GM12878 (cell line): ENCODE measurements at regions not wholly inside any gene's neighbourhood (a gene's known extent, or its start where the extent isn't known, plus 50 kb on each side); places are given as distances from the start of the nearest gene placed in this dataset.

Source experiments
- ATAC-seq: fragments of 200-7000 bp; cut with Tn5 transposase; 3 replicates; pipeline ENCODE4 v1.9.1; 2020; ENCODE audit warnings: mild to moderate bottlenecking, moderate library complexity
- BruUV-seq: library from RNA; stranded (reverse); fragments of 400-500 nt; replicated peaks from 2 replicates; lab custom pipeline; 2021; lab: Mats Ljungman, UMichigan
- CTCF ChIA-PET: fragments of 300-600 bp; sonication (Branson Sonifier 250); formaldehyde crosslinking; extraction: SDS; loops from one replicate; lab custom pipeline; 2021; ENCODE audit warnings: inconsistent platforms; lab: Yijun Ruan, JAX
- POLR2A ChIA-PET: fragments of 350-600 bp; formaldehyde crosslinking; extraction: SDS; loops from one replicate; lab custom pipeline; 2021; ENCODE audit warnings: inconsistent platforms; lab: Charles Lee
- RAD21 ChIA-PET: fragments of 300-600 bp; sonication (Branson Sonifier 250); formaldehyde crosslinking; loops from one replicate; lab custom pipeline; 2023; ENCODE audit warnings: antibody characterized with exemption; ENCODE audit not compliant: unreplicated experiment; lab: Charles Lee
- SMC1A ChIA-PET: fragments of 300-600 bp; sonication (Branson Sonifier 250); formaldehyde crosslinking; loops from one replicate; lab custom pipeline; 2023; ENCODE audit not compliant: unreplicated experiment, uncharacterized antibody; lab: Charles Lee
- DNase-seq: peaks from one replicate; pipeline ENCODE4 v3.0.0-alpha.2; 2011; ENCODE audit warnings: low read depth, low spot score
- FAIRE-seq: peaks from 3 replicates; lab custom pipeline; 2011; peaks lifted over from hg19 to GRCh38; lab: Jason Lieb, UNC
- H2AFZ ChIP-seq: 2 replicates; pipeline ENCODE4 v1.6.0; 2011; ENCODE audit warnings: low read depth, low read length, control low read depth; ENCODE audit not compliant: control insufficient read depth
- H3K27ac ChIP-seq: 2 replicates; pipeline ENCODE4 v1.5.1; 2011; ENCODE audit warnings: control low read depth; ENCODE audit not compliant: control insufficient read depth, insufficient read depth
- H3K27me3 ChIP-seq, 2 experiments: replicated peaks in 1 of 2; 2 replicates each; pipeline versions ENCODE4 v1.6.0 to v1.6.1; 2011; ENCODE audit warnings: low read length in 1 of 2; ENCODE audit not compliant: control insufficient read depth in 2 of 2, insufficient read depth in 2 of 2
- H3K36me3 ChIP-seq, 2 experiments: 2 replicates each; pipeline ENCODE4 v1.5.1; 2011; ENCODE audit warnings: low read length in 1 of 2; ENCODE audit not compliant: control insufficient read depth in 2 of 2, insufficient read depth in 2 of 2
- H3K4me1 ChIP-seq: 2 replicates; pipeline ENCODE4 v1.6.1; 2011; ENCODE audit warnings: mild to moderate bottlenecking, low read length, moderate library complexity, mixed read lengths; ENCODE audit not compliant: control insufficient read depth, insufficient read depth
- H3K4me2 ChIP-seq: 2 replicates; pipeline ENCODE4 v1.6.0; 2011; ENCODE audit warnings: control low read depth; ENCODE audit not compliant: control insufficient read depth, insufficient read depth
- H3K4me3 ChIP-seq: fragments of 200-600 bp; sonication (generic); 2 replicates; pipeline ENCODE4 v1.5.1; 2016
- H3K79me2 ChIP-seq: 2 replicates; pipeline ENCODE4 v1.6.0; 2011; ENCODE audit warnings: low read length; ENCODE audit not compliant: control insufficient read depth, insufficient read depth
- H3K9ac ChIP-seq: 2 replicates; pipeline ENCODE4 v1.8.0; 2011; ENCODE audit warnings: low read length, control low read depth, mixed read lengths; ENCODE audit not compliant: control insufficient read depth, insufficient read depth
- H3K9me3 ChIP-seq: replicated peaks from 3 replicates; pipeline ENCODE4 v1.5.1; 2011; ENCODE audit warnings: mild to moderate bottlenecking, low read length; ENCODE audit not compliant: control insufficient read depth, insufficient read depth
- H4K20me1 ChIP-seq: 2 replicates; pipeline ENCODE4 v1.6.0; 2011; ENCODE audit not compliant: control insufficient read depth, insufficient read depth
- EED ChIP-seq: sonication (generic); IDR thresholded peaks from 2 replicates; pipeline ENCODE4 v1.6.1; 2016; ENCODE audit warnings: antibody characterized with exemption, low read depth
- ELK1 ChIP-seq: IDR thresholded peaks from 2 replicates; pipeline ENCODE4 v1.6.1; 2012; ENCODE audit warnings: low read depth, low read length, improper control_type of control experiment
- HDAC2 ChIP-seq: fragments of 200-600 bp; sonication (generic); IDR thresholded peaks from 2 replicates; pipeline ENCODE4 v1.6.1; 2017
- IKZF1 ChIP-seq: fragments of 450-650 bp; conservative IDR thresholded peaks from 2 replicates; pipeline ENCODE4 v1.6.1; 2017; ENCODE audit warnings: antibody characterized with exemption, mild to moderate bottlenecking
- IKZF2 ChIP-seq, 2 experiments: fragments of 450-650 bp; IDR thresholded peaks; 2 replicates each; pipeline ENCODE4 v1.6.1; 2017; ENCODE audit warnings: mild to moderate bottlenecking in 2 of 2, moderate library complexity in 2 of 2
- IRF4 ChIP-seq: IDR thresholded peaks from 2 replicates; pipeline ENCODE4 v1.6.1; 2011; ENCODE audit warnings: low read depth, low read length
- KDM1A ChIP-seq: fragments of 200-600 bp; sonication (generic); IDR thresholded peaks from 2 replicates; pipeline ENCODE4 v1.6.1; 2016; ENCODE audit warnings: borderline replicate concordance
- MTA3 ChIP-seq: IDR thresholded peaks from 2 replicates; pipeline ENCODE4 v1.6.1; 2012; ENCODE audit warnings: low read length, inconsistent platforms, borderline replicate concordance
- NFYA ChIP-seq: IDR thresholded peaks from 2 replicates; pipeline ENCODE4 v1.6.1; 2011; ENCODE audit warnings: low read depth, mild to moderate bottlenecking, low read length, improper control_type of control experiment, borderline replicate concordance
- PAX5 ChIP-seq: IDR thresholded peaks from 2 replicates; pipeline ENCODE4 v1.6.1; 2011; ENCODE audit warnings: low read depth, low read length, borderline replicate concordance
- POU2F2 ChIP-seq: IDR thresholded peaks from 3 replicates; pipeline ENCODE4 v1.6.1; 2011; ENCODE audit warnings: low read depth, mild to moderate bottlenecking, low read length, borderline replicate concordance
- SIX5 ChIP-seq: IDR thresholded peaks from 2 replicates; pipeline ENCODE4 v1.6.1; 2011; ENCODE audit warnings: mild to moderate bottlenecking, low read depth, low read length, moderate library complexity; ENCODE audit not compliant: severe bottlenecking
- TCF3 ChIP-seq: IDR thresholded peaks from 2 replicates; pipeline ENCODE4 v1.6.1; 2012; ENCODE audit warnings: low read depth, mild to moderate bottlenecking, low read length, borderline replicate concordance; ENCODE audit not compliant: insufficient read depth
- ZNF207 ChIP-seq: fragments of 450-650 bp; IDR thresholded peaks from 2 replicates; pipeline ENCODE4 v1.6.1; 2014; ENCODE audit warnings: antibody characterized with exemption, mild to moderate bottlenecking, borderline replicate concordance
- ZNF622 ChIP-seq: fragments of 450-650 bp; IDR thresholded peaks from 2 replicates; pipeline ENCODE4 v1.6.1; 2017; ENCODE audit warnings: mild to moderate bottlenecking, inconsistent platforms
- ZSCAN29 ChIP-seq: fragments of 450-650 bp; IDR thresholded peaks from 2 replicates; pipeline ENCODE4 v1.6.1; 2017; ENCODE audit warnings: mild to moderate bottlenecking, moderate library complexity
- in situ Hi-C: fragments of 300-500 bp; cut with MboI; formaldehyde crosslinking; loops from 9 replicates; pipeline ENCODE4 v1.14.3; 2018; ENCODE audit warnings: mixed read lengths
- intact Hi-C: fragments of 100-400 bp; cut with micrococcal nuclease; formaldehyde crosslinking; loops from one replicate; pipeline ENCODE4 v1.14.2; 2022; ENCODE audit not compliant: unreplicated experiment
- TF ChIP-seq, protein P1 (sequence below): fragments of 450-650 bp; IDR thresholded peaks from 2 replicates; pipeline ENCODE4 v1.6.1; 2014; ENCODE audit warnings: mild to moderate bottlenecking
- TF ChIP-seq, protein P2 (sequence below): IDR thresholded peaks from 2 replicates; pipeline ENCODE4 v1.6.1; 2011; ENCODE audit warnings: mild to moderate bottlenecking, low read depth, low read length, moderate library complexity; ENCODE audit not compliant: insufficient replicate concordance
- TF ChIP-seq, protein P3 (sequence below): fragments of 450-650 bp; IDR thresholded peaks from 2 replicates; pipeline ENCODE4 v1.6.1; 2017; ENCODE audit warnings: mild to moderate bottlenecking, low read depth, inconsistent platforms; ENCODE audit not compliant: poor library complexity, severe bottlenecking

- Histone ChIP-seq H3K4me1 (no peaks in the 10 kb centered on the region), H3K79me2 (no peaks in the 10 kb centered on the region), H3K9me3 (no peaks in the 10 kb centered on the region), H3K4me3 (no peak overlapping the region), H3K27ac (no peak overlapping the region), H3K27me3 (no peaks in the 10 kb centered on the region), H3K9ac (no peak overlapping the region), H4K20me1 (no peaks in the 10 kb centered on the region), H3K36me3 (no peaks in the 10 kb centered on the region), H3K4me2 (no peak overlapping the region), H2AFZ (no peak overlapping the region)
- ATAC-seq (no peak), FAIRE-seq (no peak), DNase-seq (no peak)
- ChIA-PET SMC1A (interaction anchor here (0.6 to 1.3 kb wide), 4 partner anchors 10 to 1282 kb away, joined by 3 to 8 read pairs (median 4); no protein-coding TSS in a partner anchor), RAD21 (no interaction called here), CTCF (interaction anchor here (0.6 to 0.7 kb wide), 3 partner anchors 69 to 1608 kb away, joined by 4 to 6 read pairs (median 4); no protein-coding TSS in a partner anchor), POLR2A (no interaction called here)
- intact Hi-C loops (no loop called here), in situ Hi-C loops (no loop called here)
- BruUV-seq, result no TSS peak
- TF ChIP-seq IRF4 (no peak), IKZF2 (IDR thresholded peaks at IDR 0.05) (no peak), EED (no peak), SIX5 (no peak), ZNF207 (no peak), NFYA (no peak), MTA3 (no peak), PAX5 (no peak), KDM1A (no peak), IKZF1 (no peak), HDAC2 (no peak), ELK1 (no peak), ZNF622 (no peak), ZSCAN29 (no peak), TCF3 (no peak), POU2F2 (no peak)
- TF ChIP-seq, protein P1, sequence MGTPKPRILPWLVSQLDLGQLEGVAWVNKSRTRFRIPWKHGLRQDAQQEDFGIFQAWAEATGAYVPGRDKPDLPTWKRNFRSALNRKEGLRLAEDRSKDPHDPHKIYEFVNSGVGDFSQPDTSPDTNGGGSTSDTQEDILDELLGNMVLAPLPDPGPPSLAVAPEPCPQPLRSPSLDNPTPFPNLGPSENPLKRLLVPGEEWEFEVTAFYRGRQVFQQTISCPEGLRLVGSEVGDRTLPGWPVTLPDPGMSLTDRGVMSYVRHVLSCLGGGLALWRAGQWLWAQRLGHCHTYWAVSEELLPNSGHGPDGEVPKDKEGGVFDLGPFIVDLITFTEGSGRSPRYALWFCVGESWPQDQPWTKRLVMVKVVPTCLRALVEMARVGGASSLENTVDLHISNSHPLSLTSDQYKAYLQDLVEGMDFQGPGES, result no peak
- TF ChIP-seq, protein P2, sequence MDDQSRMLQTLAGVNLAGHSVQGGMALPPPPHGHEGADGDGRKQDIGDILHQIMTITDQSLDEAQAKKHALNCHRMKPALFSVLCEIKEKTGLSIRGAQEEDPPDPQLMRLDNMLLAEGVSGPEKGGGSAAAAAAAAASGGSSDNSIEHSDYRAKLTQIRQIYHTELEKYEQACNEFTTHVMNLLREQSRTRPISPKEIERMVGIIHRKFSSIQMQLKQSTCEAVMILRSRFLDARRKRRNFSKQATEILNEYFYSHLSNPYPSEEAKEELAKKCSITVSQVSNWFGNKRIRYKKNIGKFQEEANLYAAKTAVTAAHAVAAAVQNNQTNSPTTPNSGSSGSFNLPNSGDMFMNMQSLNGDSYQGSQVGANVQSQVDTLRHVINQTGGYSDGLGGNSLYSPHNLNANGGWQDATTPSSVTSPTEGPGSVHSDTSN, result no peak
- TF ChIP-seq, protein P3, sequence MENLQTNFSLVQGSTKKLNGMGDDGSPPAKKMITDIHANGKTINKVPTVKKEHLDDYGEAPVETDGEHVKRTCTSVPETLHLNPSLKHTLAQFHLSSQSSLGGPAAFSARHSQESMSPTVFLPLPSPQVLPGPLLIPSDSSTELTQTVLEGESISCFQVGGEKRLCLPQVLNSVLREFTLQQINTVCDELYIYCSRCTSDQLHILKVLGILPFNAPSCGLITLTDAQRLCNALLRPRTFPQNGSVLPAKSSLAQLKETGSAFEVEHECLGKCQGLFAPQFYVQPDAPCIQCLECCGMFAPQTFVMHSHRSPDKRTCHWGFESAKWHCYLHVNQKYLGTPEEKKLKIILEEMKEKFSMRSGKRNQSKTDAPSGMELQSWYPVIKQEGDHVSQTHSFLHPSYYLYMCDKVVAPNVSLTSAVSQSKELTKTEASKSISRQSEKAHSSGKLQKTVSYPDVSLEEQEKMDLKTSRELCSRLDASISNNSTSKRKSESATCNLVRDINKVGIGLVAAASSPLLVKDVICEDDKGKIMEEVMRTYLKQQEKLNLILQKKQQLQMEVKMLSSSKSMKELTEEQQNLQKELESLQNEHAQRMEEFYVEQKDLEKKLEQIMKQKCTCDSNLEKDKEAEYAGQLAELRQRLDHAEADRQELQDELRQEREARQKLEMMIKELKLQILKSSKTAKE, result no peak
Observed at GRCh38 chr4:176981074-176981473, 188.4 kb upstream of the VEGFC start.
